ENCODE measurements at regions not wholly inside any gene's neighbourhood (a gene's known extent, or its start where the extent isn't known, plus 50 kb on each side); places are given as distances from the start of the nearest gene placed in this dataset.

GRCh38 chr2:222797261-222797660 lies 63.6 kb upstream of the ACSL3 start:
- Histone ChIP-seq H3K27me3 (ENCODE audit: control insufficient read depth in 2 of 2, insufficient read depth in 2 of 2, low read length in 2 of 2) (no peaks in the 10 kb centered on the region), H3K36me3 (ENCODE audit: control insufficient read depth in 2 of 3, insufficient read depth in 3 of 3, low read length in 3 of 3) (no peaks in the 10 kb centered on the region), H3K9me3 (ENCODE audit: control insufficient read depth in 2 of 3, low read length in 3 of 3) (no peaks in the 10 kb centered on the region), H3K27ac (ENCODE audit: low read depth, low read length) (no peak overlapping the region), H3K4me3 (ENCODE audit: low read length) (no peak overlapping the region), H3K4me1 (ENCODE audit: control insufficient read depth in 2 of 2, insufficient read depth in 2 of 2, low read length in 2 of 2) (no peaks in the 10 kb centered on the region)
- H3K27ac Mint-ChIP-seq = no peak overlapping the region
- ATAC-seq (no peak), DNase-seq (peak in 2 of 9 donors; percentile 4 to 14)
- H3K4me3 Mint-ChIP-seq = no peak overlapping the region
- H3K36me3 Mint-ChIP-seq = no peaks in the 10 kb centered on the region
- intact Hi-C loops (cut with micrococcal nuclease) = loop anchor here (1.0 kb wide), 2 partner anchors 106 to 142 kb away; no protein-coding TSS in a partner anchor
- ChIA-PET POLR2A (no interaction called here), CTCF (interaction anchor here (0.7 kb wide), 2 partner anchors 89 to 1767 kb away, joined by 3 read pairs; no protein-coding TSS in a partner anchor)
- no peaks in the 10 kb centered on the region for H3K9me3 Mint-ChIP-seq
- H3K4me1 Mint-ChIP-seq = no peaks in the 10 kb centered on the region
- peaks cover 0 to 2% (median 0%) of the 10 kb centered on the region in 5 donors for H3K27me3 Mint-ChIP-seq

GRCh38 chr2:222797871-222798270 lies 63.0 kb upstream of the ACSL3 start:
- intact Hi-C loops (cut with micrococcal nuclease) = loop anchor here (1.0 kb wide), 2 partner anchors 105 to 141 kb away; no protein-coding TSS in a partner anchor
- ATAC-seq (peak; percentile 86), DNase-seq (no peak)
- Histone ChIP-seq H3K9me3 (ENCODE audit: control insufficient read depth in 2 of 3, low read length in 3 of 3) (no peaks in the 10 kb centered on the region), H3K27me3 (ENCODE audit: control insufficient read depth in 2 of 2, insufficient read depth in 2 of 2, low read length in 2 of 2) (no peaks in the 10 kb centered on the region), H3K27ac (ENCODE audit: low read depth, low read length) (no peak overlapping the region), H3K4me3 (ENCODE audit: low read length) (no peak overlapping the region), H3K36me3 (ENCODE audit: control insufficient read depth in 2 of 3, insufficient read depth in 3 of 3, low read length in 3 of 3) (no peaks in the 10 kb centered on the region), H3K4me1 (ENCODE audit: control insufficient read depth in 2 of 2, insufficient read depth in 2 of 2, low read length in 2 of 2) (no peaks in the 10 kb centered on the region)
- H3K4me3 Mint-ChIP-seq = no peak overlapping the region
- no peak overlapping the region for H3K27ac Mint-ChIP-seq
- H3K9me3 Mint-ChIP-seq = no peaks in the 10 kb centered on the region
- POLR2A ChIA-PET = no interaction called here
- CTCF ChIA-PET = interaction anchor here (0.7 to 1.2 kb wide), 2 partner anchors 59 to 1766 kb away, joined by 3 read pairs; no protein-coding TSS in a partner anchor
- peaks cover 0 to 4% (median 0%) of the 10 kb centered on the region in 5 donors for H3K27me3 Mint-ChIP-seq
- no peaks in the 10 kb centered on the region for H3K36me3 Mint-ChIP-seq
- no peaks in the 10 kb centered on the region for H3K4me1 Mint-ChIP-seq

- Histone ChIP-seq H3K27ac (ENCODE audit: low read depth, low read length) (no peak overlapping the region), H3K36me3 (ENCODE audit: control insufficient read depth in 2 of 3, insufficient read depth in 3 of 3, low read length in 3 of 3) (no peaks in the 10 kb centered on the region), H3K4me3 (ENCODE audit: low read length) (no peak overlapping the region), H3K4me1 (ENCODE audit: control insufficient read depth in 2 of 2, insufficient read depth in 2 of 2, low read length in 2 of 2) (no peaks in the 10 kb centered on the region), H3K27me3 (ENCODE audit: control insufficient read depth in 2 of 2, insufficient read depth in 2 of 2, low read length in 2 of 2) (no peaks in the 10 kb centered on the region), H3K9me3 (ENCODE audit: control insufficient read depth in 2 of 3, low read length in 3 of 3) (no peaks in the 10 kb centered on the region)
- Mint-ChIP-seq H3K4me1 (no peaks in the 10 kb centered on the region), H3K36me3 (no peaks in the 10 kb centered on the region), H3K4me3 (no peak overlapping the region), H3K27ac (no peak overlapping the region), H3K27me3 (peaks cover 0 to 7% (median 0%) of the 10 kb centered on the region in 5 donors), H3K9me3 (no peaks in the 10 kb centered on the region)
- DNase-seq = no peak
- CTCF ChIA-PET = interaction anchor here (1.2 kb wide), 1 partner anchor 58 kb away, joined by 3 read pairs; no protein-coding TSS in a partner anchor
- intact Hi-C loops (cut with micrococcal nuclease) = no loop called here
- no peak for ATAC-seq
- POLR2A ChIA-PET = no interaction called here
These were observed 62.3 kb upstream of the ACSL3 start for GRCh38 chr2:222798528-222798927.

- CTCF ChIA-PET = no interaction called here
- Histone ChIP-seq H3K9me3 (ENCODE audit: control insufficient read depth in 2 of 3, low read length in 3 of 3) (no peaks in the 10 kb centered on the region), H3K4me1 (ENCODE audit: control insufficient read depth in 2 of 2, insufficient read depth in 2 of 2, low read length in 2 of 2) (no peaks in the 10 kb centered on the region), H3K36me3 (ENCODE audit: control insufficient read depth in 2 of 3, insufficient read depth in 3 of 3, low read length in 3 of 3) (no peaks in the 10 kb centered on the region), H3K27ac (ENCODE audit: low read depth, low read length) (no peak overlapping the region), H3K27me3 (ENCODE audit: control insufficient read depth in 2 of 2, insufficient read depth in 2 of 2, low read length in 2 of 2) (no peaks in the 10 kb centered on the region), H3K4me3 (ENCODE audit: low read length) (no peak overlapping the region)
- peaks cover 0 to 12% (median 5%) of the 10 kb centered on the region in 5 donors for H3K27me3 Mint-ChIP-seq
- no peaks in the 10 kb centered on the region for H3K4me1 Mint-ChIP-seq
- no peak for ATAC-seq
- intact Hi-C loops (cut with micrococcal nuclease) = no loop called here
- H3K9me3 Mint-ChIP-seq = no peaks in the 10 kb centered on the region
- H3K27ac Mint-ChIP-seq = no peak overlapping the region
- H3K4me3 Mint-ChIP-seq = no peak overlapping the region
- POLR2A ChIA-PET = no interaction called here
- DNase-seq = no peak
- no peaks in the 10 kb centered on the region for H3K36me3 Mint-ChIP-seq
These were observed 61.4 kb upstream of the ACSL3 start for GRCh38 chr2:222799262-222799918.

- H3K36me3 Mint-ChIP-seq = no peaks in the 10 kb centered on the region
- H3K9me3 Mint-ChIP-seq = no peaks in the 10 kb centered on the region
- Histone ChIP-seq H3K36me3 (ENCODE audit: control insufficient read depth in 2 of 3, insufficient read depth in 3 of 3, low read length in 3 of 3) (no peaks in the 10 kb centered on the region), H3K4me1 (ENCODE audit: control insufficient read depth in 2 of 2, insufficient read depth in 2 of 2, low read length in 2 of 2) (no peaks in the 10 kb centered on the region), H3K9me3 (ENCODE audit: control insufficient read depth in 2 of 3, low read length in 3 of 3) (no peaks in the 10 kb centered on the region), H3K27ac (ENCODE audit: low read depth, low read length) (no peak overlapping the region), H3K4me3 (ENCODE audit: low read length) (no peak overlapping the region), H3K27me3 (ENCODE audit: control insufficient read depth in 2 of 2, insufficient read depth in 2 of 2, low read length in 2 of 2) (no peaks in the 10 kb centered on the region)
- intact Hi-C loops (cut with micrococcal nuclease) = no loop called here
- no peak overlapping the region for H3K4me3 Mint-ChIP-seq
- no peak overlapping the region for H3K27ac Mint-ChIP-seq
- H3K4me1 Mint-ChIP-seq = no peaks in the 10 kb centered on the region
- ChIA-PET CTCF (no interaction called here), POLR2A (no interaction called here)
- ATAC-seq (no peak), DNase-seq (no peak)
- H3K27me3 Mint-ChIP-seq = peaks cover 1 to 12% (median 5%) of the 10 kb centered on the region in 5 donors
These were observed 58.2 kb upstream of the ACSL3 start for GRCh38 chr2:222802514-222803196.

- H3K4me3 ChIP-seq (ENCODE audit: low read length) = no peak overlapping the region
- DNase-seq (no peak), ATAC-seq (no peak)
- intact Hi-C loops (cut with micrococcal nuclease) = no loop called here
- no peaks in the 10 kb centered on the region for H3K27me3 ChIP-seq (ENCODE audit: control insufficient read depth in 2 of 2, insufficient read depth in 2 of 2, low read length in 2 of 2)
- Mint-ChIP-seq H3K27ac (no peak overlapping the region), H3K4me3 (no peak overlapping the region), H3K9me3 (no peaks in the 10 kb centered on the region), H3K4me1 (no peaks in the 10 kb centered on the region), H3K36me3 (no peaks in the 10 kb centered on the region), H3K27me3 (peaks cover 4 to 15% (median 6%) of the 10 kb centered on the region in 5 donors)
- ChIA-PET POLR2A (no interaction called here), CTCF (no interaction called here)
- no peak overlapping the region for H3K27ac ChIP-seq (ENCODE audit: low read depth, low read length)
- no peaks in the 10 kb centered on the region for H3K36me3 ChIP-seq (ENCODE audit: control insufficient read depth in 2 of 3, insufficient read depth in 3 of 3, low read length in 3 of 3)
- no peaks in the 10 kb centered on the region for H3K9me3 ChIP-seq (ENCODE audit: control insufficient read depth in 2 of 3, low read length in 3 of 3)
- H3K4me1 ChIP-seq (ENCODE audit: control insufficient read depth in 2 of 2, insufficient read depth in 2 of 2, low read length in 2 of 2) = no peaks in the 10 kb centered on the region
These were observed 56.5 kb upstream of the ACSL3 start for GRCh38 chr2:222804351-222804750.
